H9 (cell line): ENCODE measurements at regions not wholly inside any gene's neighbourhood (a gene's known extent, or its start where the extent isn't known, plus 50 kb on each side); places are given as distances from the start of the nearest gene placed in this dataset.

ENCODE experiments used
- DNase-seq: peaks from one replicate; pipeline ENCODE4 v3.0.0-alpha.2; 2017
- H2AFZ ChIP-seq: one replicate; pipeline ENCODE4 v1.6.1; 2013; ENCODE audit warnings: mild to moderate bottlenecking, low read length, control low read depth, moderate library complexity
- H2AK5ac ChIP-seq: 2 replicates; pipeline ENCODE4 v1.6.1; 2013; ENCODE audit warnings: low read length, control low read depth, mixed read lengths; ENCODE audit not compliant: insufficient read length
- H2BK120ac ChIP-seq: one replicate; pipeline ENCODE4 v1.6.1; 2013; ENCODE audit warnings: low read depth, mild to moderate bottlenecking, low read length, control low read depth, inconsistent platforms; ENCODE audit not compliant: poor library complexity, severe bottlenecking
- H2BK12ac ChIP-seq: 2 replicates; pipeline ENCODE4 v1.6.1; 2013; ENCODE audit warnings: low read length, control low read depth, mixed read lengths, low read depth; ENCODE audit not compliant: insufficient read length
- H2BK15ac ChIP-seq: 2 replicates; pipeline ENCODE4 v1.6.1; 2013; ENCODE audit warnings: low read depth, low read length, control low read depth
- H2BK20ac ChIP-seq: one replicate; pipeline ENCODE4 v1.6.1; 2013; ENCODE audit warnings: low read depth, mild to moderate bottlenecking, low read length, control low read depth, inconsistent platforms; ENCODE audit not compliant: poor library complexity, severe bottlenecking
- H2BK5ac ChIP-seq: 2 replicates; pipeline ENCODE4 v1.6.1; 2013; ENCODE audit warnings: low read length, control low read depth, mixed read lengths; ENCODE audit not compliant: insufficient read length
- H3K14ac ChIP-seq: 2 replicates; pipeline ENCODE4 v1.6.1; 2013; ENCODE audit warnings: low read length, control low read depth; ENCODE audit not compliant: insufficient read depth
- H3K18ac ChIP-seq: 2 replicates; pipeline ENCODE4 v1.6.1; 2013; ENCODE audit warnings: low read depth, mild to moderate bottlenecking, mixed read lengths, low read length, control low read depth; ENCODE audit not compliant: insufficient read length
- H3K23ac ChIP-seq: 2 replicates; pipeline ENCODE4 v1.6.1; 2013; ENCODE audit warnings: low read length, control low read depth, mixed read lengths, low read depth; ENCODE audit not compliant: insufficient read length
- H3K23me2 ChIP-seq: 2 replicates; pipeline ENCODE4 v1.6.1; 2013; ENCODE audit warnings: low read depth, mild to moderate bottlenecking, mixed read lengths, low read length, control low read depth; ENCODE audit not compliant: insufficient read length, poor library complexity, severe bottlenecking
- H3K27ac ChIP-seq: 2 replicates; pipeline ENCODE4 v1.5.1; 2013; ENCODE audit warnings: low read length, control low read depth, mixed read lengths, low read depth; ENCODE audit not compliant: insufficient read length
- H3K27me3 ChIP-seq: 2 replicates; pipeline ENCODE4 v1.6.1; 2013; ENCODE audit warnings: low read length, control low read depth, inconsistent platforms; ENCODE audit not compliant: insufficient read depth
- H3K4ac ChIP-seq: 2 replicates; pipeline ENCODE4 v1.6.1; 2013; ENCODE audit warnings: low read depth, mild to moderate bottlenecking, control low read depth, inconsistent platforms, low read length, moderate library complexity
- H3K4me1 ChIP-seq: 2 replicates; pipeline ENCODE4 v1.6.1; 2013; ENCODE audit warnings: low read length, control low read depth, inconsistent platforms; ENCODE audit not compliant: insufficient read depth
- H3K4me2 ChIP-seq: 2 replicates; pipeline ENCODE4 v1.6.1; 2013; ENCODE audit warnings: low read length, control low read depth, mixed read lengths; ENCODE audit not compliant: insufficient read length, insufficient read depth
- H3K56ac ChIP-seq: 2 replicates; pipeline ENCODE4 v1.6.1; 2013; ENCODE audit warnings: low read depth, mild to moderate bottlenecking, mixed read lengths, low read length, control low read depth; ENCODE audit not compliant: insufficient read length
- H3K79me1 ChIP-seq: 2 replicates; pipeline ENCODE4 v1.6.1; 2013; ENCODE audit warnings: low read depth, mild to moderate bottlenecking, moderate library complexity, low read length, control low read depth, inconsistent platforms; ENCODE audit not compliant: insufficient read depth, poor library complexity, severe bottlenecking
- H3K79me2 ChIP-seq: 2 replicates; pipeline ENCODE4 v1.6.1; 2013; ENCODE audit warnings: low read length, control low read depth, inconsistent platforms; ENCODE audit not compliant: insufficient read depth
- H3K9ac ChIP-seq: 2 replicates; pipeline ENCODE4 v1.6.1; 2013; ENCODE audit warnings: low read length, control low read depth, mixed read lengths; ENCODE audit not compliant: insufficient read length; ENCODE audit errors: extremely low read depth
- H3K9me3 ChIP-seq: one replicate; pipeline ENCODE4 v1.6.1; 2013; ENCODE audit warnings: low read depth, low read length, inconsistent platforms; ENCODE audit not compliant: control insufficient read depth
- H3T11ph ChIP-seq: one replicate; pipeline ENCODE4 v1.6.1; 2013; ENCODE audit warnings: mild to moderate bottlenecking, low read length, control low read depth, inconsistent platforms
- H4K20me1 ChIP-seq: one replicate; pipeline ENCODE4 v1.6.1; 2013; ENCODE audit not compliant: control insufficient read depth, insufficient read length, insufficient read depth
- H4K5ac ChIP-seq: 2 replicates; pipeline ENCODE4 v1.6.1; 2013; ENCODE audit warnings: low read depth, mild to moderate bottlenecking, mixed read lengths, low read length, control low read depth; ENCODE audit not compliant: insufficient read length
- H4K8ac ChIP-seq: replicated peaks from 2 replicates; pipeline ENCODE4 v1.6.1; 2013; ENCODE audit warnings: low read length, control low read depth, mixed read lengths, low read depth; ENCODE audit not compliant: insufficient read length
- H4K91ac ChIP-seq: 2 replicates; pipeline ENCODE4 v1.6.1; 2013; ENCODE audit warnings: low read depth, mild to moderate bottlenecking, moderate library complexity, mixed read lengths, low read length, control low read depth; ENCODE audit not compliant: insufficient read length
- H3K27ac Mint-ChIP-seq, 3 experiments: 2 replicates in 2 of 3; 3 replicates in 1 of 3; pipeline ENCODE4 v1.8.0; 2020 to 2021; ENCODE audit warnings: mixed read lengths in 3 of 3, mild to moderate bottlenecking in 1 of 3, moderate library complexity in 1 of 3
- H3K27me3 Mint-ChIP-seq: 2 replicates; pipeline ENCODE4 v1.8.0; 2021; ENCODE audit warnings: low read depth, mild to moderate bottlenecking, moderate library complexity, mixed read lengths
- H3K36me3 Mint-ChIP-seq, 3 experiments: 2 replicates in 2 of 3; 3 replicates in 1 of 3; pipeline ENCODE4 v1.8.0; 2020 to 2021; ENCODE audit warnings: low read depth in 3 of 3, mixed read lengths in 3 of 3; ENCODE audit not compliant: insufficient read depth in 1 of 3
- H3K4me1 Mint-ChIP-seq, 2 experiments: 2 replicates each; pipeline ENCODE4 v1.8.0; 2020; ENCODE audit warnings: mixed read lengths in 2 of 2
- H3K4me3 Mint-ChIP-seq, 2 experiments: 2 replicates in 1 of 2; 3 replicates in 1 of 2; pipeline ENCODE4 v1.8.0; 2020 to 2021; ENCODE audit warnings: mild to moderate bottlenecking in 2 of 2, mixed read lengths in 2 of 2, moderate library complexity in 1 of 2
- H3K9me3 Mint-ChIP-seq, 2 experiments: 2 replicates in 1 of 2; 3 replicates in 1 of 2; pipeline ENCODE4 v1.8.0; 2020; ENCODE audit warnings: mild to moderate bottlenecking in 2 of 2, mixed read lengths in 2 of 2, moderate library complexity in 1 of 2
- CTCF ChIP-seq: fragments of 200-600 bp; sonication (generic); conservative IDR thresholded peaks from 3 replicates; pipeline ENCODE4 v1.8.0; 2021; ENCODE audit warnings: antibody characterized with exemption, mild to moderate bottlenecking
- WGBS: extraction: QIAGEN DNeasy Blood & Tissue Kit; methylation state at CpG from one replicate; pipeline ENCODE4 v1.1.7; 2013; ENCODE audit warnings: missing lambda C conversion rate, low lambda C conversion rate, mixed read lengths; ENCODE audit not compliant: insufficient read length; ENCODE audit errors: extremely low coverage; 5-methylcytosine and 5-hydroxymethylcytosine counted together

- Histone ChIP-seq H3K4me2 (no peak overlapping the region), H3K9me3 (no peaks in the 10 kb centered on the region), H3T11ph (no peak overlapping the region), H4K8ac (no peak overlapping the region), H3K14ac (no peak overlapping the region), H3K27ac (no peak overlapping the region), H2BK12ac (no peak overlapping the region), H3K79me1 (no peaks in the 10 kb centered on the region), H3K23me2 (no peaks in the 10 kb centered on the region), H2AFZ (no peak overlapping the region), H4K5ac (no peak overlapping the region), H3K4ac (no peak overlapping the region), H4K20me1 (no peaks in the 10 kb centered on the region), H3K56ac (no peak overlapping the region), H2BK5ac (no peak overlapping the region), H3K18ac (no peak overlapping the region), H3K23ac (no peak overlapping the region), H2BK120ac (no peak overlapping the region), H2BK20ac (no peak overlapping the region), H3K9ac (no peak overlapping the region), H4K91ac (no peak overlapping the region), H3K4me1 (no peaks in the 10 kb centered on the region), H3K79me2 (no peaks in the 10 kb centered on the region), H2BK15ac (no peak overlapping the region), H3K27me3 (no peaks in the 10 kb centered on the region), H2AK5ac (no peak overlapping the region)
- TF ChIP-seq CTCF, result no peak; the same call in 2 of the 3 replicates
- whole genome bisulfite sequencing, result no CpG with 5 or more reads among the region's 3 CpGs
- Mint-ChIP-seq H3K27ac (no peak overlapping the region), H3K4me1 (no peaks in the 10 kb centered on the region), H3K9me3 (peaks cover 0 to 3% of the 10 kb centered on the region in 2 experiments; a peak in 1 of 5 replicates), H3K27me3 (peaks cover 2% of the 10 kb centered on the region), H3K4me3 (no peak overlapping the region), H3K36me3 (no peaks in the 10 kb centered on the region)
- DNase-seq, result no peak
These were observed 111.6 kb downstream of the WT1 start for GRCh38 chr11:32323814-32324130.
